ENCODE measurements at regions not wholly inside any gene's neighbourhood (a gene's known extent, or its start where the extent isn't known, plus 50 kb on each side); places are given as distances from the start of the nearest gene placed in this dataset.

- DNase-seq (ENCODE audit: low read depth) = no peak
- H3K4me3 ChIP-seq (ENCODE audit: low read length) = no peak overlapping the region
- TF ChIP-seq, protein P1, sequence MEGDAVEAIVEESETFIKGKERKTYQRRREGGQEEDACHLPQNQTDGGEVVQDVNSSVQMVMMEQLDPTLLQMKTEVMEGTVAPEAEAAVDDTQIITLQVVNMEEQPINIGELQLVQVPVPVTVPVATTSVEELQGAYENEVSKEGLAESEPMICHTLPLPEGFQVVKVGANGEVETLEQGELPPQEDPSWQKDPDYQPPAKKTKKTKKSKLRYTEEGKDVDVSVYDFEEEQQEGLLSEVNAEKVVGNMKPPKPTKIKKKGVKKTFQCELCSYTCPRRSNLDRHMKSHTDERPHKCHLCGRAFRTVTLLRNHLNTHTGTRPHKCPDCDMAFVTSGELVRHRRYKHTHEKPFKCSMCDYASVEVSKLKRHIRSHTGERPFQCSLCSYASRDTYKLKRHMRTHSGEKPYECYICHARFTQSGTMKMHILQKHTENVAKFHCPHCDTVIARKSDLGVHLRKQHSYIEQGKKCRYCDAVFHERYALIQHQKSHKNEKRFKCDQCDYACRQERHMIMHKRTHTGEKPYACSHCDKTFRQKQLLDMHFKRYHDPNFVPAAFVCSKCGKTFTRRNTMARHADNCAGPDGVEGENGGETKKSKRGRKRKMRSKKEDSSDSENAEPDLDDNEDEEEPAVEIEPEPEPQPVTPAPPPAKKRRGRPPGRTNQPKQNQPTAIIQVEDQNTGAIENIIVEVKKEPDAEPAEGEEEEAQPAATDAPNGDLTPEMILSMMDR (conservative IDR thresholded peaks at IDR 0.05; ENCODE audit: low read length) = no peak
Measured at GRCh38 chr11:11733246-11733747, 108.5 kb upstream of the USP47 start.

DNA sequence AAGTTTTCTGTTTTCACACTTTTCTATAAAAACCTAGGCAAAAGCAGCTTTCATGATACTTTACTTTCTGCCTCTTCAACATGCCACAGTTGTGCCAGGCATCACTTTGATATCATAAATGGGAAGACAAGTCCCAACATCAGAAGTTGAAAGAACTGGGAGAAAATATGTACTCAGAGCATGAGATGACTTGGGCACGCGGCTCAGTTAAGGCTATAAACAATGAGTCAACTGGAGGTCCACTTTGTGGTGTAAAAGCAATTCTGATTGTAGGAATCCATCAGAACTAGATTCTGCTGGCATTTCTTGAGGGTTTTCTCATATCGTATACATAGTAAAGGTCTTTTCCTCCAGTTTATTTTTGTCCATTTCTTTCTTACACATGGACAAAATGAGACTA is 109.7 kb upstream of the USP47 start:
- TF ChIP-seq, protein P1 (conservative IDR thresholded peaks at IDR 0.05; ENCODE audit: low read length) = no peak
- H3K4me3 ChIP-seq (ENCODE audit: low read length) = no peak overlapping the region
- no peak for DNase-seq (ENCODE audit: low read depth)

DNA sequence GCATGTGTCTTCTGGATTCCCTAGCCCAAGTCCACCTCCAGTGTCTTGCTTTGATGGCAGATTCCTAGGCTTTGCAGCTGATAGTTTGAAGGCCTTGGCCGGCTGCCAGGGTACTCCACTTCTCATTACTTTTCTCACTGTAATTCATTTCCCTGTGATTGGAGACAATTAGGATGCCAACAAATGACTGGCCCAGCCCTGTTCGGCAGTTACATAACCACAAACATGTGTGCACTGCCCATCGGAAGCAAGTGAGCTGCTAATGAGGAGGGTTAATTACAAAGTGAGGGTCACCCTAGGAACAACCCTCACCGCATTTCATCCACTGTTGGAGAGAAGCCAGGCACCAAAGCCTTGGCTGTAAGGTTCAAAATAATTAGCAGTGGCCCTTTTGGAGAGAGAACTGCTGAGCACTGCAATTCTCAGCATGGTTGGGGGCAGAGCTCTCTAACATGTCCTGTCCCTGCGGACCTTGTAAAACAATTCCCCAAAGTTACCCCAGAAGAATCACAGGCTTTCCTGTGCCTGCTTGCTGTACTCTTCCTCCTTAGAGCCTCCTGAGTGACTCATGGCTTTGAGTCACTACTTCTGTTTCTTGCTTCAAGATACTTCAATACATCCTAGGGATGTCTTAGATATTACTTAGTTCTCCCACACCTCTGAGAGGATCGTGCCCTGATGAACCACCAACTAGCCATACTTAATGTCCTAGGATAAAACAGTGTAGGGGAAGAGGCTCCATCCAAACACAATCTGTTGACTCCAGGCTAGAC is 109.7 kb upstream of the GALNT18 start:
- TF ChIP-seq, protein P1 (conservative IDR thresholded peaks at IDR 0.05; ENCODE audit: low read length) = no peak
- peak; percentile 36 for DNase-seq (ENCODE audit: low read depth)
- H3K4me3 ChIP-seq (ENCODE audit: low read length) = no peak overlapping the region

DNA sequence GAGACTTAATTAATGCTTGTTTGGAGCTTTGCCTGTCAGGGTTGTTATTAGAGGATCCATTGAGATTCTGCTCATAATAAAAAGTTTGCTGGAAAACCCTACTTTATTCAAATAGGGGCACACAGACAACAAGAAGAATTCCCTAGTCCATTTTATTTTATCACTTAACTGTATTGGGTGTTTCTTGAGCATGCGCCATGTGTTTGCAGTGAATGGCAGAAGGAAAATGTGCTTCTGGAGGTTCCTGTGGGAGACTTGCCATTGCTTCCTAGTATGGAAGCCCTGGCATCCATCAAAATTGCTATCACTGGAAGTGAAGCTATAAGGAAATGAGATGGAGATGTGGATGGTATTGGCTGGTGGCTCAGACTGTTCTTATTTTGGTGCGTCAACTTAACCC is 106.6 kb upstream of the GALNT18 start:
- DNase-seq (ENCODE audit: low read depth) = no peak
- TF ChIP-seq, protein P1 (conservative IDR thresholded peaks at IDR 0.05; ENCODE audit: low read length) = no peak
- H3K4me3 ChIP-seq (ENCODE audit: low read length) = no peak overlapping the region

GRCh38 chr11:11725438-11725837 is 103.6 kb upstream of the GALNT18 start:
- TF ChIP-seq, protein P1 (conservative IDR thresholded peaks at IDR 0.05; ENCODE audit: low read length) = no peak
- no peak for DNase-seq (ENCODE audit: low read depth)
- no peak overlapping the region for H3K4me3 ChIP-seq (ENCODE audit: low read length)

DNA sequence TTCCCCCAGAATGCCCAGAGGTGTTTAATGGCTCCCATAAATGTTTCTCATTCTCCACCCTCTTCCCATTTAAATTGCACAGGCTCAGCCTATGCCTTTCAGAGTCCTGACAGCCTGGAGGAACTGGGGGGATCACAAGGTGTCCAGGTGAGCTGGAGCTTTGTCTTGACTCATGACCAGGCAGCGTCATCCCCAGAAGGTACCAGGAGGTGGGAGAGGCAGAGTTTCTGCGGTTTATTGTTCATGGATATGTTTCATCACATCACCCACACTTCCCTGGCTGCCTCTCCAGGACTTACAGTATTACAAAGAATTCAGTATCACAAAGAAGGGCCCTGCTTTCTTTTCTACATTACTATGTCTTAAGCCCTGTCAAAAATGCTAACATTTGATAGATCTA is 103.2 kb upstream of the GALNT18 start:
- DNase-seq (ENCODE audit: low read depth) = no peak
- H3K4me3 ChIP-seq (ENCODE audit: low read length) = no peak overlapping the region
- TF ChIP-seq, protein P1 (conservative IDR thresholded peaks at IDR 0.05; ENCODE audit: low read length) = no peak

GRCh38 chr11:11722861-11723260 is 101.1 kb upstream of the GALNT18 start:
- H3K4me3 ChIP-seq (ENCODE audit: low read length) = no peak overlapping the region
- TF ChIP-seq, protein P1 (conservative IDR thresholded peaks at IDR 0.05; ENCODE audit: low read length) = no peak
- DNase-seq (ENCODE audit: low read depth) = no peak
